ENCODE measurements at regions not wholly inside any gene's neighbourhood (a gene's known extent, or its start where the extent isn't known, plus 50 kb on each side); places are given as distances from the start of the nearest gene placed in this dataset.

- Histone ChIP-seq H4K20me1 (ENCODE audit: control insufficient read depth, insufficient read depth) (no peaks in the 10 kb centered on the region), H3K27me3 (replicated peaks in 1 of 2; ENCODE audit: control insufficient read depth in 2 of 2, insufficient read depth in 2 of 2, low read length in 1 of 2) (no peaks in the 10 kb centered on the region), H3K36me3 (ENCODE audit: control insufficient read depth in 2 of 2, insufficient read depth in 2 of 2, low read length in 1 of 2) (no peaks in the 10 kb centered on the region), H3K9ac (ENCODE audit: control insufficient read depth, insufficient read depth, low read length) (no peak overlapping the region), H3K4me3 (no peak overlapping the region), H2AFZ (ENCODE audit: control insufficient read depth, low read depth, low read length) (no peak overlapping the region), H3K9me3 (replicated peaks; ENCODE audit: control insufficient read depth, insufficient read depth, low read length) (peaks cover 1% of the 10 kb centered on the region; the same call in 1 of the 3 replicates), H3K27ac (ENCODE audit: control insufficient read depth, insufficient read depth) (no peak overlapping the region), H3K4me2 (ENCODE audit: control insufficient read depth, insufficient read depth) (no peak overlapping the region), H3K79me2 (ENCODE audit: control insufficient read depth, insufficient read depth, low read length) (no peaks in the 10 kb centered on the region), H3K4me1 (ENCODE audit: control insufficient read depth, insufficient read depth, low read length) (peaks cover 8% of the 10 kb centered on the region)
- FAIRE-seq (no peak), ATAC-seq (no peak), DNase-seq (ENCODE audit: low read depth, low spot score) (no peak)
- intact Hi-C loops (cut with micrococcal nuclease; ENCODE audit: unreplicated experiment) (no loop called here), in situ Hi-C loops (cut with MboI) (no loop called here)
- ChIA-PET RAD21 (ENCODE audit: unreplicated experiment) (no interaction called here), POLR2A (no interaction called here), CTCF (interaction anchor here (1.2 kb wide), 1 partner anchor 249 kb away, joined by 3 read pairs; no protein-coding TSS in a partner anchor), SMC1A (ENCODE audit: uncharacterized antibody, unreplicated experiment) (interaction anchor here (1.4 kb wide), 1 partner anchor 31 kb away, joined by 4 read pairs; no protein-coding TSS in a partner anchor)
- no TSS peak for BruUV-seq (replicated peaks)
- 86% methylated on average over 3 of the region's 3 CpGs for WGBS (ENCODE audit: insufficient coverage, insufficient replicate concordance, low lambda C conversion rate, missing lambda C conversion rate)
- TF ChIP-seq CREB1 (IDR thresholded peaks at IDR 0.05; ENCODE audit: low read depth): no peak
- TF ChIP-seq SUZ12 (IDR thresholded peaks at IDR 0.05; ENCODE audit: unreplicated experiment): no peak
- no peak for TF ChIP-seq TCF3 (IDR thresholded peaks at IDR 0.05; ENCODE audit: borderline replicate concordance, insufficient read depth, low read depth, low read length)
- no peak for TF ChIP-seq IKZF1 (conservative IDR thresholded peaks at IDR 0.05)
- TF ChIP-seq NR2F1 (conservative IDR thresholded peaks at IDR 0.05): no peak
- TF ChIP-seq SRF (IDR thresholded peaks at IDR 0.05; ENCODE audit: low read depth in 2 of 2, low read length in 2 of 2): no peak
- TF ChIP-seq, protein P1, sequence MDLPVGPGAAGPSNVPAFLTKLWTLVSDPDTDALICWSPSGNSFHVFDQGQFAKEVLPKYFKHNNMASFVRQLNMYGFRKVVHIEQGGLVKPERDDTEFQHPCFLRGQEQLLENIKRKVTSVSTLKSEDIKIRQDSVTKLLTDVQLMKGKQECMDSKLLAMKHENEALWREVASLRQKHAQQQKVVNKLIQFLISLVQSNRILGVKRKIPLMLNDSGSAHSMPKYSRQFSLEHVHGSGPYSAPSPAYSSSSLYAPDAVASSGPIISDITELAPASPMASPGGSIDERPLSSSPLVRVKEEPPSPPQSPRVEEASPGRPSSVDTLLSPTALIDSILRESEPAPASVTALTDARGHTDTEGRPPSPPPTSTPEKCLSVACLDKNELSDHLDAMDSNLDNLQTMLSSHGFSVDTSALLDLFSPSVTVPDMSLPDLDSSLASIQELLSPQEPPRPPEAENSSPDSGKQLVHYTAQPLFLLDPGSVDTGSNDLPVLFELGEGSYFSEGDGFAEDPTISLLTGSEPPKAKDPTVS (IDR thresholded peaks at IDR 0.05; ENCODE audit: low read depth, low read length): no peak
- TF ChIP-seq RCOR1 (conservative IDR thresholded peaks at IDR 0.05; ENCODE audit: low read depth, low read length): no peak
- no peak for TF ChIP-seq EGR1 (IDR thresholded peaks at IDR 0.05; ENCODE audit: borderline replicate concordance in 1 of 2, low read depth in 2 of 2, low read length in 2 of 2)
- no peak for TF ChIP-seq TCF7 (IDR thresholded peaks at IDR 0.05; ENCODE audit: borderline replicate concordance)
- TF ChIP-seq RB1 (IDR thresholded peaks at IDR 0.05; ENCODE audit: borderline replicate concordance): no peak
- TF ChIP-seq FOS (IDR thresholded peaks at IDR 0.05; ENCODE audit: borderline replicate concordance, extremely low read depth, insufficient read length): no peak
- no peak for TF ChIP-seq SIX5 (IDR thresholded peaks at IDR 0.05; ENCODE audit: low read depth, low read length, severe bottlenecking)
- TF ChIP-seq, protein P2, sequence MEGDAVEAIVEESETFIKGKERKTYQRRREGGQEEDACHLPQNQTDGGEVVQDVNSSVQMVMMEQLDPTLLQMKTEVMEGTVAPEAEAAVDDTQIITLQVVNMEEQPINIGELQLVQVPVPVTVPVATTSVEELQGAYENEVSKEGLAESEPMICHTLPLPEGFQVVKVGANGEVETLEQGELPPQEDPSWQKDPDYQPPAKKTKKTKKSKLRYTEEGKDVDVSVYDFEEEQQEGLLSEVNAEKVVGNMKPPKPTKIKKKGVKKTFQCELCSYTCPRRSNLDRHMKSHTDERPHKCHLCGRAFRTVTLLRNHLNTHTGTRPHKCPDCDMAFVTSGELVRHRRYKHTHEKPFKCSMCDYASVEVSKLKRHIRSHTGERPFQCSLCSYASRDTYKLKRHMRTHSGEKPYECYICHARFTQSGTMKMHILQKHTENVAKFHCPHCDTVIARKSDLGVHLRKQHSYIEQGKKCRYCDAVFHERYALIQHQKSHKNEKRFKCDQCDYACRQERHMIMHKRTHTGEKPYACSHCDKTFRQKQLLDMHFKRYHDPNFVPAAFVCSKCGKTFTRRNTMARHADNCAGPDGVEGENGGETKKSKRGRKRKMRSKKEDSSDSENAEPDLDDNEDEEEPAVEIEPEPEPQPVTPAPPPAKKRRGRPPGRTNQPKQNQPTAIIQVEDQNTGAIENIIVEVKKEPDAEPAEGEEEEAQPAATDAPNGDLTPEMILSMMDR (IDR thresholded peaks at IDR 0.05 in 2 of 3, conservative IDR thresholded peaks at IDR 0.05 in 1 of 3; ENCODE audit: control insufficient read depth in 2 of 3, extremely low read depth in 1 of 3, insufficient read depth in 1 of 3, low read depth in 3 of 3, low read length in 3 of 3): no peak
- no peak for TF ChIP-seq ESRRA (IDR thresholded peaks at IDR 0.05; ENCODE audit: low read length)
- TF ChIP-seq FOXK2 (IDR thresholded peaks at IDR 0.05): no peak
- no peak for TF ChIP-seq CHD2 (IDR thresholded peaks at IDR 0.05; ENCODE audit: borderline replicate concordance, low read depth, low read length)
- TF ChIP-seq ZNF217 (IDR thresholded peaks at IDR 0.05): no peak
- TF ChIP-seq DPF2 (IDR thresholded peaks at IDR 0.05): no peak
These were observed 179.8 kb downstream of the ENC1 start for GRCh38 chr5:74460694-74461093.
